Testis (tissue), 2 donors: ENCODE measurements at regions not wholly inside any gene's neighbourhood (a gene's known extent, or its start where the extent isn't known, plus 50 kb on each side); places are given as distances from the start of the nearest gene placed in this dataset.

Experiments used
- DNase-seq: peaks from one replicate; pipeline ENCODE4 v3.0.0-alpha.2; 2019
- H3K27ac ChIP-seq, 2 donors: fragments of 200-600 bp; sonication (generic); one replicate each; pipeline ENCODE4 v1.5.1; 2019
- H3K27me3 ChIP-seq: fragments of 200-600 bp; sonication (generic); one replicate; pipeline ENCODE4 v1.5.1; 2019
- H3K36me3 ChIP-seq: fragments of 200-600 bp; sonication (generic); one replicate; pipeline ENCODE4 v1.5.1; 2017; ENCODE audit warnings: low read depth; ENCODE audit errors: missing control alignments
- H3K4me1 ChIP-seq: fragments of 200-600 bp; sonication (generic); one replicate; pipeline ENCODE4 v1.5.1; 2019
- H3K4me3 ChIP-seq, 2 donors: fragments of 200-600 bp; sonication (generic); one replicate each; pipeline ENCODE4 v1.5.1; 2017 to 2019
- H3K9me3 ChIP-seq: fragments of 200-600 bp; sonication (generic); one replicate; pipeline ENCODE4 v1.5.1; 2017
- CTCF ChIP-seq, 3 experiments: fragments of 450-650 bp in 2 of 3; fragments of 200-600 bp in 1 of 3; sonication (generic) in 1 of 3; IDR thresholded peaks; one replicate each; pipeline ENCODE4 v1.5.1; 2016 to 2019; ENCODE audit warnings: antibody characterized with exemption in 3 of 3, mild to moderate bottlenecking in 2 of 3, moderate library complexity in 1 of 3
- POLR2A ChIP-seq: fragments of 450-650 bp; IDR thresholded peaks from one replicate; pipeline ENCODE4 v1.6.1; 2017; ENCODE audit warnings: antibody characterized with exemption, mild to moderate bottlenecking, moderate library complexity
- WGBS, 2 donors: methylation state at CpG; one replicate each; pipeline ENCODE4 v1.1.5; 2018; 5-methylcytosine and 5-hydroxymethylcytosine counted together
- intact Hi-C: fragments of 100-400 bp; cut with DNase I; formaldehyde crosslinking; loops from one replicate; pipeline ENCODE4 v1.15.1; 2023; ENCODE audit warnings: low total_unique reads

GRCh38 chr4:124484008-124484407 lies 228.5 kb downstream of the ANKRD50 start:
- TF ChIP-seq POLR2A (no peak), CTCF (IDR thresholded peaks at IDR 0.05) (no peak)
- Histone ChIP-seq H3K36me3 (no peaks in the 10 kb centered on the region), H3K4me3 (no peak overlapping the region), H3K9me3 (no peaks in the 10 kb centered on the region), H3K27me3 (no peaks in the 10 kb centered on the region), H3K27ac (no peak overlapping the region), H3K4me1 (no peaks in the 10 kb centered on the region)
- intact Hi-C loops, result no loop called here
- DNase-seq, result no peak

GRCh38 chr4:124484940-124485339 lies 227.6 kb downstream of the ANKRD50 start:
- H3K27me3 ChIP-seq, result no peaks in the 10 kb centered on the region
- DNase-seq, result no peak
- H3K4me3 ChIP-seq, result no peak overlapping the region
- no peaks in the 10 kb centered on the region for H3K9me3 ChIP-seq
- intact Hi-C loops, result no loop called here
- 91 to 96% methylated on average over 2 of the region's 2 CpGs for WGBS, 2 donors
- no peaks in the 10 kb centered on the region for H3K4me1 ChIP-seq
- no peaks in the 10 kb centered on the region for H3K36me3 ChIP-seq
- TF ChIP-seq CTCF (IDR thresholded peaks at IDR 0.05) (no peak), POLR2A (no peak)
- H3K27ac ChIP-seq, result no peak overlapping the region

DNA sequence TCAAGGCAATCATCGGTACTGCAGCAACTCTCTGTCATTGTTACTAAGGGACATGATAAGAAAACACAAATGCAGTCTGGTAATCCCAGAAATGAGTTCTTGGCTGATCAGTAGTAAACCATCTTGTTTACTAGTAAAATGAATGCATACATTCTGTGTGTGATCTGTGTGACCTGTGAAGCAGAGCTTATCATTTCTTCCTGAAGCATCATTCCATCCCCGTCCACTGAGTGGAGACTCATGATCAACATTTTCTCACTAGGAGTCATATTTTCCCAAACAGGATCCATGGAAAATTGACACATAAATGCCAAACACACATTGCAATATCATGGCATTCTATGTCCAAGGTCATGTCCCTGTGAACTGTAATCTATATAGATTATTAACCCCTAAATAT lies 226.1 kb downstream of the ANKRD50 start:
- H3K27me3 ChIP-seq, result no peaks in the 10 kb centered on the region
- intact Hi-C loops, result no loop called here
- H3K4me3 ChIP-seq, result no peak overlapping the region
- no peak for DNase-seq
- no peaks in the 10 kb centered on the region for H3K36me3 ChIP-seq
- H3K9me3 ChIP-seq, result no peaks in the 10 kb centered on the region
- 88 to 100% methylated on average over 2 of the region's 2 CpGs for WGBS, 2 donors
- H3K27ac ChIP-seq, result no peak overlapping the region
- H3K4me1 ChIP-seq, result no peaks in the 10 kb centered on the region
- TF ChIP-seq CTCF (IDR thresholded peaks at IDR 0.05), result no peak
- TF ChIP-seq POLR2A, result no peak

- TF ChIP-seq POLR2A (no peak), CTCF (IDR thresholded peaks at IDR 0.05) (no peak)
- no peak for DNase-seq
- Histone ChIP-seq H3K27ac (no peak overlapping the region), H3K36me3 (no peaks in the 10 kb centered on the region), H3K4me3 (no peak overlapping the region), H3K9me3 (no peaks in the 10 kb centered on the region), H3K27me3 (no peaks in the 10 kb centered on the region), H3K4me1 (no peaks in the 10 kb centered on the region)
- 42 to 58% methylated on average over 2 of the region's 2 CpGs for WGBS, 2 donors
- intact Hi-C loops, result no loop called here
Observed at GRCh38 chr4:124487651-124488050, 224.9 kb downstream of the ANKRD50 start.

DNA sequence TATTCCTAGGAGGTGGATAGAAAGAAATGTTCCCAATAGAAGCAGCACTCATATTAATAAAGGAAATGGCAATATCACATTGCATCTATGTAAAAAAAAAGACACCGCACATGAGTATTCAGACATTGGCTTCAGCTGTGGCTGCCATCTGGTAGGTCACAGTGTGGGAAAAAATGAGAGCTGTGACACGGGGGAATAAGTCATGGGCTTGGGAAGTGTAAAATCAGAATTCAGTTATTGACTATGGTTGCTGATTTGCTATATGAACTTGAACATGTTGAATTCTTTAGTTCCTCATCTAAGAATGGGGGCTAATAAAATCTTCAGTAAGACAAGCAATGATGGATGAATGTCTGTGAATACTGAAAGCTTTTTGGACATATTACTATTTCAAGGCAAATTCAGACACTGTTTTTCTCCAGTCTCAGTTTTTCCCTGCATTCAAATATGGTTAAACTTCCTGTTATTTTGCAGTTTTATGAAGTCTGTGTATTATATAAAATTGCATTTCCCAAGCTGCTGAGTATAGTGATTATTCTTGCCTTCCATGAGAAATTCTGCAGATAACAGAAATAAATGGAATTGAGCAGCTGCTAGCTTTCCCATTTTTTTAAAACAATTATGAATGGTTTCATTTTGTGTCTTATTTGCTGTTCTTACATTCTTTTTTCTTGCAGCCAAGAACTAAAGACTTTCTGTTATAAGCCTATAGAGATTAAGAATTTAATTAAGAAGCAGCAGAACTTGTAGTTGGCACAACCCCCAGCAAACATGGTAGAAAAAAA lies 221.0 kb downstream of the ANKRD50 start:
- H3K9me3 ChIP-seq, result no peaks in the 10 kb centered on the region
- H3K27me3 ChIP-seq, result no peaks in the 10 kb centered on the region
- no peaks in the 10 kb centered on the region for H3K36me3 ChIP-seq
- intact Hi-C loops, result no loop called here
- DNase-seq, result no peak
- no peak overlapping the region for H3K27ac ChIP-seq
- no peak overlapping the region for H3K4me3 ChIP-seq
- no peak for TF ChIP-seq POLR2A
- no peak for TF ChIP-seq CTCF (IDR thresholded peaks at IDR 0.05)
- 48 to 62% methylated on average over 2 of the region's 2 CpGs for WGBS, 2 donors
- H3K4me1 ChIP-seq, result no peaks in the 10 kb centered on the region
